HPDE6-E6E7 (cell line): ENCODE measurements at regions not wholly inside any gene's neighbourhood (a gene's known extent, or its start where the extent isn't known, plus 50 kb on each side); places are given as distances from the start of the nearest gene placed in this dataset.
"Not testable (repeated sequence)": the region's sequence is repeated elsewhere in the genome, so short reads cannot be mapped to it uniquely, and the experiment has no call there.

Experiments used
- DNase-seq: peaks from one replicate; pipeline ENCODE4 v3.0.0; 2011; ENCODE audit warnings: missing footprints; ENCODE audit errors: extremely low spot score

DNA sequence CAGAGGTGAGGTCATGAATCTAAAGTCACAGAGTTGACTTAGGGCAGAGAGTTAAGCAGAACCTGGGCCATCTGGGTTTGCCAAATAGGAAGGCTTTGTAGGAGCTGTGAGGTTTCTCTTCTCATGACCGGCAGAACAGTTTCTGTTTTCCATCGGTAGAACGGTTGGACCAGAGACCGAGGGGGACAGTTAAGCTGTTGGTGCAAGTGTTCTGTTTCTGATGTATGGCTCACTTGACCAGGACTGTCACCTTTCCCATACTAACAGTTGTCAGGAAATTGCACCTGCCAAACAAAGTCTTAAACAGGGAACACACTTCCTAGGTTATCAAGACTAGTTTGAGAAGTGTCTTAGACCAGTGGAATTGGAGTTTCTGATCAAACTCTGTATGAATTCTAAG lies 158.3 kb downstream of the PDCD6IP start:
- DNase-seq = no peak

DNA sequence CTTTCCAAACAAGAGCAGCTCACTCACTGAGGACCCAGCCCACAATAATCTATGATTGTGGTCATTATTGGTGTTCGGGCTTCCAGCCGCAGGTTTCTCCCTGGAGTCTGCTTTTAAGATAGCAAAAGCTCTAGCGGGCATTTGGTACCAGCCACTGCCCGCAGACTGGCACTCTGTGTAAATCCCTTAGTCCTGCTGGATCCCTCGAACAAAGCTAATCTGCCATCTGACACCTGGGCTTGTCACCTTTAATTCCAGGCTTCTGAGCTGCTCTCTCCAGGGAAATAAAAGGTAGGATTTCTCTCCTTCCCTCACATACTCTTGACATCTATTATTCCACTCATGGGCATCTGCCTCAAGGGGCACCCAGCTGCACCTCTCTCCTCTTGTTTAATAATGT lies 158.7 kb downstream of the PDCD6IP start:
- DNase-seq = no peak

DNA sequence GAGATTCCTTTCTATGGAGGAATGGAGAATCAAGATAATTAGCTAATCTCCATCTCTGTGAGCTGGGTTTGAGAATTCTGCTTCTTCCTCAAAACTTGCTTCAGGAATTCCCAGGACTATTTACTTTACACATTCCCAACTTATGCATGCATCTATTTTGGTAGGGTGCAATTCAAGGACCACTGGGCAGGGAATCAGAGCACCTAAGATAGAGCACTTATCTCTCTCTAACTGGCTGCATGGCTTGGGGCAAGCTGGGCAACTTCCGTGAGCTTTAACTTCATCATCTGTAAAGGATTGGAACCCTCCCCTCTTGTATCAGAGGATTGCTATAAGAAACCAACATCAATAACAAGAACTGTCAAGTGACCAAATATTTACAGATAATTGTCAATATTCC lies 160.2 kb downstream of the PDCD6IP start:
- DNase-seq = no peak

DNA sequence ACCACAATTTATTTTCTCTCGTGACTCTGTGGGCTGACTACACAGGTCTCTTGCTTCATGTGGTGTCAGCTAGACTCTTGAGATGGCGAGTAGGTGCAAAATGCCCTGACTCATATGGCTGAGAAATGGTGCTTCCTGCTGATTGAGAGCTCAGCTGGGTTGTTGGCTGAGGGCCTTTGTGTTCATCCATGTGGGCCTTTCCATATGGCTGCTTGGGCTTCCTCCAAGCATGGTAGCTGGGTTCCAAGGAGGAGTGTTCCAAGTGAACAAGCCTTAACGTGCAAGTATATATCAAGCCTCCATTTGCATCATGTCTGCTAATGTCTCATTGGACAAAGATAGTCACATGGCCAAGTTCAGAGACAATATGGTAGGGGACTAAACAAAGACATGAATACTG lies 164.0 kb downstream of the PDCD6IP start:
- DNase-seq = no peak

DNA sequence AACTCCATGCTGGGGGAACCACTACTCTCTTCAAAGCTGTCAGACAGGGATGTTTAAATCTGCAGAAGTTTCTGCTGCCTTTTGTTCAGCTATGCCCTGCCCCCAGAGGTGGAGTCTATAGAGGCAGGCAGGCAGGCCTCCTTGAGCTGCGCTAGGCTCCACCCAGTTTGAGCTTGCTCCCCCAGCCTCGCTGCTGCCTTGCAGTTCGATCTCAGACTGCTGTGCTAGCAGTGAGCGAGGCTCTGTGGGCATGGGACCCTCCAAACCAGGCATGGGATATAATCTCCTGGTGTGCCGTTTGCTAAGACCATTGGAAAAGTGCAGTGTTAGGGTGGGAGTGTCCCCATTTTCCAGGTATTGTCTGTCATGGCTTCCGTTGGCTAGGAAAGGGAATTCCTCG lies 171.8 kb downstream of the PDCD6IP start:
- not testable (repeated sequence) for DNase-seq

DNA sequence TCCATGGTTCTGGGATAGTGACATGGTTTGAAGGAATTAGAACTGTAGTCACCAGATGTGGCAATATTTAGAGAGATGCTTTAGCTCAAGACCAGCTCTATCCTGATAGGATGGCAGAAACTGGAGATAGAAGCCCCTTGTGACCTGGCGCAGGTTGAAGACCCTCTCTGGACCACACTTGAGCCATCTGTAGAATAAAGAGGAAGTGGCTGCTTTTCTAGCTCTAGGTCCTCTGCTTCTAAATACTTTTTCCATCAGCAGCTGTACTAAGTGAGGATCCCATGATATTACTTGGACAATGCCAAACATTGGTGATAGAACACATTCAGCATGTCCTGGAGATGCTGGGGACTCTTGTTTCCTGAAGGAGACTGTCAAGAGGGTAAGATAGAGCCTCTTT lies 172.6 kb downstream of the PDCD6IP start:
- DNase-seq = no peak

DNA sequence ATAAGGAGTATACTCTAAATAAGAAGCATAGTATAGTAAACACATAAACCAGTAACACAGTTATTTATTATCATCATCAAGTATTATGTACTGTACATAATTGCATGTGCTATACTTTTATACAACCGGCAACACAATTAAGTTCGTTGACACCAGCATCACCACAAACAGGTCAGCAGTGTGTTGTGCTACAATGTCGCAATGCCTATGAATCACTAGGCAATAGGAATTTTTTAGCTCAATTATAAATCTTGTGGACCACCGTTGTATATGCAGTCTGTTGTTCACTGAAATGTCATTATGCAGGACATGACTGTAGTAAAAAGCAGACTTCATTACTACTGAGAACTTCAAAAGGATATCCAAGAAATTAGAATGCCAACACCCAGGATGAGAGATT lies 177.0 kb downstream of the PDCD6IP start:
- no peak for DNase-seq

DNA sequence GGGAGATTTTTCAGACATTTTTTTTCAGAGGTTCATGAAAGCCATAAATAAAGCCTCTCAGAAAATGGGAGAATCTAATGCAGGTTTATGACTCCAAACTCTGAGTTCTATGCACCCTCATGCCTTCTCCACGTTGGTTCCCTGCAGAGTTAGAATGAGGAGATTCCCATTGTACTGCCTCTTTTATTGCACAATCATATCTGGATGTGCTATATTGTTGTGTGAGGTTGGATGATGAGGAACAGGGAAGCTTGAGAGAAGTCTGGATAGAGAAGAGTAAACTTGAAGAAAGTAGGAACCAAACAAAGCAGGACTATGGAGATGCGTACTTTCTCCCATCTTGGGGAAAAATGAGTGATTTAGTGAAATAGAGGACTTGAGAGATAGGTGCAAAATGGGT lies 178.8 kb downstream of the PDCD6IP start:
- no peak for DNase-seq

DNA sequence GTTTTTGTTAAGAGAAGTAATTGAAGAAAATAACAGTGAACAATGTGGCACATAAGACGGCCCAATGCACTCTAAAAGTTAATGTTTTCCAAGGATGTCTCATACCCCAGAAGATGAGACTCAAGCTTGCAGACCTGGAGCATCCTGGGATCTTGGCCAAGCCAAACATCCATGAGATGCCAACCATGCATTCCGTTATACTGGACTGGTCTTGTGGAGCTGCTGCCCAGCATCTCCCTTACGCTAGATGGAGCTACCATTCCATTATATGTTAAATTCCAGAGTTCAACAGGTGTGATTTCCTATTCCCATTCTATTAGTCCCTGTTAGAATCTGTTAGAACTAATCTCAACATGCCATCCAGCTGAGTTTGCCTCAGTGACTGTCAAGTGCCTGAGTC lies 181.8 kb downstream of the PDCD6IP start:
- peak; percentile 16 for DNase-seq

DNA sequence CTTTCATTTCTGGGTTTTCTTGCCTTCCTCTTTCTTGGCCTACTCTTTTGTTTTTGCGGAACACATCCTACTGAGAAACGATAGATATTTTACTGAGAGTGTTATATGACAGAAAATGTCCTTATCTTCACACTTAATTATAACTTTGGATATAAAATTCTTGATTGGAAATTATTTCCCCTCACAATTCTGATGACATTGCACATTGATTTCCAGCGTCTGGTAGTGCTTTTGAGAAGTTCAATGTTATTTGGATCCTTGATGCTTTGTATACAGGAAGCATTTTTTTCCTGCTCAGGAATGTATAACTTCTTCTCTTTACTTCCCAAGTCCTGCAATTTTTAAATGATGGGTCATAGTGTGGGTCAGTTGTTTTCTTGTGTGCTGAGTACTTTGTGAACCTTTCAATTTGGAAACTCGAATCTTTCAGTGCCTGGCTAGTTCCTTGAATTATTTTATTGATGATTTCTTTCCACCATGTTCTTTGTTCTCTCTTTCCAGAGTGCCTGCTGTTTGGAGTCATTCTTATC lies 183.9 kb downstream of the PDCD6IP start:
- DNase-seq = no peak

DNA sequence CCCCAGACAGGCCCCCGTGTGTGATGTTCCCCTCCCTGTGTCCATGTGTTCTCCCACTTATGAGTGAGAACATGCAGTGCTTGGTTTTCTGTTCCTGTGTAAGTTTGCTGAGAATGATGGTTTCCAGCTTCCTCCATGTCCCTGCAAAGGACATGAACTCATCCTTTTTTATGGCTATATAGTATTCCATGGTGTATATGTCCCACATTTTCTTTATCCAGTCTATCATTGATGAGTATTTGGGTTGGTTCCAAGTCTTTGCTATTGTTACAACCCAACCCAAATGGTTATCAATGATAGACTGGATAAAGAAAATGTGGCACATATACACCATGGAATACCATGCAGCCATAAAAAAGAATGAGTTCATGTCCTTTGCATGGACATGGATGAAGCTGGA lies 184.5 kb downstream of the PDCD6IP start:
- DNase-seq = not testable (repeated sequence)

DNA sequence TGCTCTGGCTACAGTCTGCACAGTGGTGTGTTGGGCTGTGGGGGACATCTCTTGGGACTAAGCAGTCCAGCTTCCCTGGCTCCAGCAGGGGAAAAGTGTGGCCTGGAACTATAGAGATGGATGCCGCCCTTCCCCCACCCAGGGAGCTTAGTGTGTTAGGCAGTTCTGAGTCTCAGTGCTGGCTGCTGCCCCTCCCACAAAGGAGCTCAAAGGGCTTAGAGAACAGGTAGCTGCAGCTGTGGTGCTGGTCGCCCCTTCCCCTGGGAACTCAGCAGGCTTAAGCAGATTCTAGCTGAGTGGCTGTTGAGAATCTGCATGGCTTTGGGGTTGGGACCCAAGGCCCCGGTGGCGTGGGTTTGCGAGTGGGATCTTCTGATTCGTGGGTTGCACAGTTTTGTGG lies 190.8 kb downstream of the PDCD6IP start:
- no peak for DNase-seq

DNA sequence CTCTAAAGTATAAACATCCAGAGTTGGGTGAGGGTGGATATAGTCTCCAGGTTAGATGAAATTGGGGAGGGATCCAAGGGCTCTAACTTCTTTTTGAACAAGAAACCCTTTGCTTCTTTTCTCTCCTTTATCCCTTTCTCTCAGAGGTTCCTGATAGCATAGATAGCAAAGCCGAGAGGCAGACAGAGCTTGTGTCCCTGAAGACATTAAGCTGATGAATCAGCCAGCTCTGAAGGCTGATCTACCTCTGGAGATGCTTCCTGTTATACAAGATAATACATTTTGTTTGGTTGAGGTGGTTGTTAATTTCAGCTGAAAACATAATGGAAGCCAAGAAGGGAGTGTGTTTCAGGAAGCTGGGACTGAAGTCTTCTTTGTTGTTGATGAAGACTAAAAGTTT lies 193.2 kb downstream of the PDCD6IP start:
- DNase-seq = no peak

DNA sequence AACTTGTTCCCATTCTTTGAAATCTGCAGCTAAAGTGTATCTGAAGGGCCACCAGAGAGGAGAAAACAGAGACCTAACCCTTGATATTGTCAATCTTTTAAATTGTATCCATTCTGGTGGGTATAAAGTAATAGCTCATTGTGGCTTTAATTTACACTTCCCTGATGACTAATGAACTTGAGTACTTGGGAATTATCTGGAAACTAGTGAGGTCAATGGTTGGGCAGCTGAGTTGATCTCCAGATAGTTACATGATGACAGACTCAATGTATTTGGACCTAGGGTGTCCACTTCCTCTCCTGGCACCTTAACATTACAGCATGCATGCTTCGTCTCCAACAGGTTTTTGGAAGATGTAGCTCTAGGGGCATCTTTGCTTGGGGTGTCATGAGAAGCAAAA lies 195.2 kb downstream of the PDCD6IP start:
- DNase-seq = no peak

DNA sequence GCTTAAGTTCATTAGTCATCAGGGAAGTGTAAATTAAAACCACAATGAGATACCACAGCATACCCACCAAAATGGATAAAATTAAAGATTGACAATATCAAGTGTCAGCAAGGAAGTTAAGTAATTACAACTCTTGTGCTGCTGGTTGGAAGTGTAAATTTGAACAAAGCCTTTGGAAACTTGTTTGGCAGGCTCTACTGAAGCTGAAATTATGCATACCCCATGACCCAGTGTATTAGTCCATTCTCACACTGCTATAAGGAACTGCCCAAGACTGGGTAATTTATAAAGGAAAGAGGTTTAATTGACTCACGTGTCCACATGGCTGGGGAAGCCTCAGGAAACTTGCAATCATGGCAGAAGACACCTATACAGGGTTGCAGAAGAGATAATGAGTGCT lies 196.1 kb downstream of the PDCD6IP start:
- DNase-seq = no peak

DNA sequence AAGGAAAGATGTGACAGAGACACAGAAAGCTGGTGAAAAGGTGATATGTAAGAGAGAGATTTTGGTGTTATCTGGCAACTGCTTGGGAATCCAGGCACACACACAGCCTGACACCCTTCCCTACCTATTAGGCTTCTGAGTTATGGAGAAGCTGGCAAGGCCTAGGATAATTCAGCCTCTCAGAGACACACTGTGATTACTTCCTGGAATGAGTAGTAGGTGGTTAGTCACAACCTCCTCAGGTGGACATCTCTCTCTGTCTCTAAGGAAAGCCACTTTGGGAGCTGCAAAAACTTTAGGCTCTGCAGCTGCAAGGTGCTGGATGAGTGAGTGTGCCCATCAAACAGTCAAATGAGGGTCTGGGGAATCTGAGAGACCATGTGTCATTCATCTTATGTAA lies 201.9 kb downstream of the PDCD6IP start:
- DNase-seq = no peak

DNA sequence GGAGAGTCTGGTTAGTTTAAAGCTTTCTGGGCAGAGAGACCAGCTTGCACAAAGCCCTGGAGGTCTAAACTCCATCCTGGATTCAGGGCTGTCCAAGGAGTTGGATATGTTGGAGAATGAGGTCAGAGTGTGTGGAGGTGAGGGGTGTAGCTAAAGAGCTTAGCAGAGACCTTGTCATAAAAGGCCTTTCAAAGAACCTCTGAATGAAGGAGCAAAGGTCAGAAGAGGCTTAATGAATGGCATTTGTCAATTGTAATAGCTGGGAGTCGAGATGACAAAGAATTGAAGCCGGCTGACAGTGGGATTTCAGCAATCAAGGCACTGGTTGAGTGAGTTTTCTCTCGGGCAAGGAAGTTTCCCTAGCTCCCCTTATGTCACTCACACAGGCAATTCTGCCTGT lies 202.6 kb downstream of the PDCD6IP start:
- no peak for DNase-seq

DNA sequence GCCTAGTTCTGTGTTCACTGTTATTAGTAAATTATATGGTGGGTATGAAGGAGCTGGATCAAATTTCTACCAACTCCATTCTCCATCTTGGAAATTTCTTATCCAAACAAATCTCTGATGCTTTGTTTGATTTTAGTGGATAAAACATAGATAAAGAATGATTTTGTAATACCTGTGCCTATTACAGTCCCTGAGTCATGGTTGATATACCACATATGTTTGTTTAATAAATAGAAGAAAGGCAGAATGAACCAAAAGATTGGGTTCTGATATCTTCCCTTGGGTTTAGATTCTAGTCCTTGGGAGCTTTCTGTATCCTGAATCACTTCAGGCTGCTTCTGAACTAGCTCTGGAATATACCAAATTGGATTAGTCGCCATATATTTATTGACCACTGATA lies 203.6 kb downstream of the PDCD6IP start:
- no peak for DNase-seq

DNA sequence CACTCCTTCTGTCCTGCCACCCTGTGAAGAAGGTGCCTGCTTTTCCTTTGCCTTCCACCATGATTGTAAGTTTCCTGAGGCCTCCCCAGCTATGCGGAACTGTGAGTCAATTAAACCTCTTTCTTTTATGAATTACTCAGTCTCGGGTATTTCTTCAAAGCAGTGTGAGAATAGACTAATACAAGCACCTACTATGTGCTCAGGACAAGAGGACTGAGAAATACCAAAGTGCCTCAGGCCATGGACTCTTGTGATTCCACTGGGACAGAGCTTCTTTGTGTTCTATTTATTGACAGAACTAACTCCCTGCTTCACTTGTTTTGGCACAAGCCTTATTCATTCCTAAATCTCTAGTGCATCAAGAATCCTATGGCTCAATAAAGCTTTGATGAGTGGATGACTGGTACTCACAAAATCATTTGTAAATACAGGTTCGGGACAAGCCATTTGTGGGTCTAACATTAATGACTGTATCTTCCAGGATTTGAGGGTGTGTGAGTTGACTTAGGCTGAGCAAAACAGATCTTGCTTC lies 204.2 kb downstream of the PDCD6IP start:
- DNase-seq = no peak

DNA sequence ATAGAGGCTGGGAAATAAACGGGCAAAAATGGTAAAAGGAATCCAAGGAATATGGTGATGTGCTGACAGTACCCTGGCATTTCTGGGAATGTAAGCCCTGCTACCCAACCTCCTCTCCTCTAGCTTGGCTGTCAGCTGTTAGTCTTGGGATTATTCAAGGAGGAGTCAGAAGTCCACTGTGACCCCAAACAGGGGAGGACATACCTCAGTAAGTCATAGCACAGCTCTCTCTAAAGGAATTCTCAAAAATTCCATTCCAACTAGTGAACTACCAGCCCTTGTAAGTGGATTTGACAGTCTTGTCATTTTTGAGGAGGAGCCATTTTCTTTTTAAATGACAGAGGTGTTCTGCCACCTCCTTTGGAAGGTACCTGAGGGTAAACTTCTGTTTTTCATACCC lies 207.5 kb downstream of the PDCD6IP start:
- no peak for DNase-seq

DNA sequence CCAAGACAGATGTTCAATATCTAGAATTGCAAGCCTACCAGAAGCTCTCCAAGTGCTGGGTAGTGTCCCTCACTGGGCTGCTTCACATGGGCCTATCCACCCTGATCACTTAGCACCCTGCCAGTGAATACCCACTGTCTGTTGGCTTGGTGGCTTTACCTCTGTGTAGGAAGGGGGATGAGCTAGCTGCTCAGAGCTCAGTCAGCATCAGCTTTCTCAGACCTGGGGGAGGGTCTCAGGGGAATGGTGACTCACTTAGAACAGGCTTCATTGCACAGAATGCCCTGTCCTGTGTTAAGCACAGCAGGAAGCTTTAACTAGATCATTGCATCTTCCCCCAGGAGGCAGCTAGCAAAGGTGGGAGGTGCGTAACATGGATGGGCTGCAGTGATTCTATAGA lies 209.8 kb downstream of the PDCD6IP start:
- DNase-seq = no peak

DNA sequence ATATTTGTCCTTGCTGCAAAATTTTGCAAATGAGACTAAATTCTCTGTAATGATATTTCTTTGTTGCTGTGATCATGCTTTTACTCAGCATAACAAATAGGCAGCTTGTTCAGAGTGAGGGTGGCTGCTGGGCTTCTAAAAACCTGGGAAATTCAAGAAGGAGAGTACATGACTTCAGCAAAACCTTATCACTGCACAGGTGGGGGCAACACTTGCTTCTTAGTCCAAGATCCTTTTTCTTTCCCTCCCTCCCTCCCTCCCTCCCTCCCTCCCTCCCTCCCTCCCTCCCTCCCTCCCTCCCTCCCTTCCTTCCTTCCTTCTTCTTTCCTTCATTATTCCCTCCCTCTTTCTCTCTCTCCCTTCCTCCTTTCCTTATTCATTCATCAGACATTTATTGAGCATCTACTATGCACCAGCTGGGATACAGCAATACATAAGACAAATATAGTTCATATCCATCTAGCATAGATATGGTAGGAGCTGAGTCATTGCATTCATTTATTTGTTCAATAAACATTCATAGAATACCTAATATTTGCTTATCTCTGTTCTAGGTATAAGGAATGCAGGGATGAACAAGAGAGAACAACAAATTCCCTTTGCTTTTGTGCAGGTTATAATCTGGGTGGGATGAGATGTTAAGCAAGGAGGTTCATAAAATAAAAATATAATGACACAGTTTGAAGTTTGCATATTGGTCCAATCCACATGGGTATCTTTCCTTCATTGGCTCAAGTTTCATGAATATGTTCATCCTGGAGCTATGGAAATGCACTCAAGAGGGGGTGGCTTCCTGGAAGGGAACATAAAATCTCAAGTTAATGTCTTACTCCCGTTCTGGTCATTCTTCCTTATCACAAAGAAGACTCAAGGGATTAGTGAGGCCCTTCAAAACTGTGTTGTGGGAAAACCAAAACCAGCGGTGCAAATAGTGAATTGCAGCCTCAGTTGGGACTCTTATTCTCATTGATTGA lies 210.7 kb downstream of the PDCD6IP start:
- DNase-seq = no peak
